GM12878 (cell line): ENCODE measurements at regions not wholly inside any gene's neighbourhood (a gene's known extent, or its start where the extent isn't known, plus 50 kb on each side); places are given as distances from the start of the nearest gene placed in this dataset.

Experiments used
- EP300 ChIP-seq, 2 experiments: fragments of 150-350 bp in 1 of 2; IDR thresholded peaks; 2 replicates each; pipeline ENCODE4 v1.6.1; 2011 to 2012; ENCODE audit warnings: low read depth in 2 of 2, low read length in 2 of 2, borderline replicate concordance in 1 of 2, improper control_type of control experiment in 1 of 2, inconsistent platforms in 1 of 2; ENCODE audit not compliant: control insufficient read depth in 1 of 2
- EZH2 ChIP-seq: IDR thresholded peaks from 2 replicates; pipeline ENCODE4 v1.6.1; 2012; ENCODE audit warnings: low read depth, mild to moderate bottlenecking, control low read depth, inconsistent platforms, low read length, borderline replicate concordance; ENCODE audit not compliant: control insufficient read depth
- NR2C2 ChIP-seq: IDR thresholded peaks from 2 replicates; pipeline ENCODE4 v1.6.1; 2011; ENCODE audit warnings: borderline replicate concordance, low read depth; ENCODE audit not compliant: control insufficient read depth, insufficient read length
- RELA ChIP-seq: fragments of 450-650 bp; IDR thresholded peaks from 2 replicates; pipeline ENCODE4 v1.8.0; 2014; ENCODE audit warnings: borderline replicate concordance; ENCODE audit not compliant: partially characterized antibody
- SMC3 ChIP-seq: IDR thresholded peaks from 2 replicates; pipeline ENCODE4 v1.6.1; 2011; ENCODE audit warnings: low read length, improper control_type of control experiment, borderline replicate concordance
- SREBF2 ChIP-seq: IDR thresholded peaks from 2 replicates; pipeline ENCODE4 v1.6.1; 2012; ENCODE audit warnings: mild to moderate bottlenecking, low read length
- TAF1 ChIP-seq: IDR thresholded peaks from 2 replicates; pipeline ENCODE4 v1.6.1; 2011; ENCODE audit warnings: mild to moderate bottlenecking, low read depth, low read length, borderline replicate concordance
- TCF7 ChIP-seq: IDR thresholded peaks from 2 replicates; pipeline ENCODE4 v1.6.1; 2014; ENCODE audit warnings: antibody characterized with exemption, borderline replicate concordance
- YY1 ChIP-seq: IDR thresholded peaks from 2 replicates; pipeline ENCODE4 v1.6.1; 2011; ENCODE audit warnings: low read depth, mild to moderate bottlenecking, low read length
- ZNF274 ChIP-seq: IDR thresholded peaks from one replicate; pipeline ENCODE4 v1.8.0; 2011; ENCODE audit not compliant: insufficient read length, insufficient read depth
- TF ChIP-seq, protein P1 (sequence below), 3 experiments: IDR thresholded peaks in 2 of 3; conservative IDR thresholded peaks in 1 of 3; 2 replicates each; pipeline ENCODE4 v1.5.1; 2011; ENCODE audit warnings: low read depth in 3 of 3, low read length in 3 of 3, mild to moderate bottlenecking in 3 of 3, control low read depth in 2 of 3, moderate library complexity in 2 of 3, inconsistent platforms in 1 of 3, mixed read lengths in 1 of 3; ENCODE audit not compliant: control insufficient read depth in 2 of 3, insufficient read depth in 1 of 3; ENCODE audit errors: extremely low read depth in 1 of 3
- TF ChIP-seq, protein P2 (sequence below): fragments of 150-350 bp; IDR thresholded peaks from 2 replicates; pipeline ENCODE4 v1.6.1; 2016; ENCODE audit warnings: low read depth, low read length
- TF ChIP-seq, protein P3 (sequence below): fragments of 450-650 bp; IDR thresholded peaks from 2 replicates; pipeline ENCODE4 v1.6.1; 2016; ENCODE audit warnings: mild to moderate bottlenecking

DNA sequence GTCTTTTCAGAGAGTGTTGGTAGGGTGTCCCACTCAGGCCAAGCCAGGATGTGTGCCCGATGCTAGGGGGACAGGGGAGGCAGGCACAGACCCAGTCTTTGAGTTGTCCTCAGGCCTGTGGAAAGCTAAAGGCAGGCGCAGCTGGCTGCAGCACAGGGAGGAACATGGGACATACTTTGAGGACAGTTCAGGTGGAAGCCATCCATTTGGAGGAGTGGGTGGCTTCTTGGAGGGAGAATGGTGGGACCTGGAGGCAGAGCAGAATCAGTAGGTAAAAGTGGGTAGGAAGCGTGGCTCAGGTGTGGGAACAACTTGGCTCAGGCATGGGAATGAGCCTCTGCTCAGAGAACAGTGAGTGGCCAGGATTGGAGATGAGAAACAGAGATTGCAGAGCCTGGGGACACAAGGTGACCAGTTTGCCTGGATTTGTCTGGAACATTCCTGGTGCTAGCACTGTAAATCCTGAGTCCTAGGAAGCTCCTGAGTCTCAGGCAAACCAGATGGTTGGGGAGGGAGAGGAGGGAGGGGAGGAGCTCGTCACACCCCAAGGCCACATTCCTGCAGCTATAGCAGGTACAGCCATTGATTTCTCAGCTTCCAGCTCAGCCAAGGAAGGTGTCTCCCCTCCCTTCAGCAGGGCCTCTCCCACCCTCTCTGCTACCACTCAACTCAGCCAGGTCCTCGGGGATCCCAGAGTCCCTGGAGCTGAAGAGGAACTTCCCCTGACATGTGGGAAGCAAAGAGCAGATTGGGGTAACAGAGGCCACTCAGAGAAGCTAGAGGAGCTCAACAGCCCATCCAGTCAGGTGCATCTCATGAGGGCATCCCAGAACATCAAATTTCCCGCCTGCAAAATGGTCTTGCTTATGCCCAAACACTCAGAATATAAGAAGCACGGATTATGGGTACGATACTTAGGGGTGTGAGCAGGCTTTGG, 65.2 kb upstream of the TINAGL1 start:
- TF ChIP-seq, protein P1, sequence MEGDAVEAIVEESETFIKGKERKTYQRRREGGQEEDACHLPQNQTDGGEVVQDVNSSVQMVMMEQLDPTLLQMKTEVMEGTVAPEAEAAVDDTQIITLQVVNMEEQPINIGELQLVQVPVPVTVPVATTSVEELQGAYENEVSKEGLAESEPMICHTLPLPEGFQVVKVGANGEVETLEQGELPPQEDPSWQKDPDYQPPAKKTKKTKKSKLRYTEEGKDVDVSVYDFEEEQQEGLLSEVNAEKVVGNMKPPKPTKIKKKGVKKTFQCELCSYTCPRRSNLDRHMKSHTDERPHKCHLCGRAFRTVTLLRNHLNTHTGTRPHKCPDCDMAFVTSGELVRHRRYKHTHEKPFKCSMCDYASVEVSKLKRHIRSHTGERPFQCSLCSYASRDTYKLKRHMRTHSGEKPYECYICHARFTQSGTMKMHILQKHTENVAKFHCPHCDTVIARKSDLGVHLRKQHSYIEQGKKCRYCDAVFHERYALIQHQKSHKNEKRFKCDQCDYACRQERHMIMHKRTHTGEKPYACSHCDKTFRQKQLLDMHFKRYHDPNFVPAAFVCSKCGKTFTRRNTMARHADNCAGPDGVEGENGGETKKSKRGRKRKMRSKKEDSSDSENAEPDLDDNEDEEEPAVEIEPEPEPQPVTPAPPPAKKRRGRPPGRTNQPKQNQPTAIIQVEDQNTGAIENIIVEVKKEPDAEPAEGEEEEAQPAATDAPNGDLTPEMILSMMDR (IDR thresholded peaks at IDR 0.05 in 2 of 3, conservative IDR thresholded peaks at IDR 0.05 in 1 of 3; ENCODE audit: control insufficient read depth in 2 of 3, extremely low read depth in 1 of 3, insufficient read depth in 1 of 3, low read depth in 3 of 3, low read length in 3 of 3) = no peak
- no peak for TF ChIP-seq TAF1
- no peak for TF ChIP-seq ZNF274
- no peak for TF ChIP-seq SMC3
- no peak for TF ChIP-seq EZH2
- no peak for TF ChIP-seq TCF7
- TF ChIP-seq YY1 = no peak
- TF ChIP-seq, protein P2, sequence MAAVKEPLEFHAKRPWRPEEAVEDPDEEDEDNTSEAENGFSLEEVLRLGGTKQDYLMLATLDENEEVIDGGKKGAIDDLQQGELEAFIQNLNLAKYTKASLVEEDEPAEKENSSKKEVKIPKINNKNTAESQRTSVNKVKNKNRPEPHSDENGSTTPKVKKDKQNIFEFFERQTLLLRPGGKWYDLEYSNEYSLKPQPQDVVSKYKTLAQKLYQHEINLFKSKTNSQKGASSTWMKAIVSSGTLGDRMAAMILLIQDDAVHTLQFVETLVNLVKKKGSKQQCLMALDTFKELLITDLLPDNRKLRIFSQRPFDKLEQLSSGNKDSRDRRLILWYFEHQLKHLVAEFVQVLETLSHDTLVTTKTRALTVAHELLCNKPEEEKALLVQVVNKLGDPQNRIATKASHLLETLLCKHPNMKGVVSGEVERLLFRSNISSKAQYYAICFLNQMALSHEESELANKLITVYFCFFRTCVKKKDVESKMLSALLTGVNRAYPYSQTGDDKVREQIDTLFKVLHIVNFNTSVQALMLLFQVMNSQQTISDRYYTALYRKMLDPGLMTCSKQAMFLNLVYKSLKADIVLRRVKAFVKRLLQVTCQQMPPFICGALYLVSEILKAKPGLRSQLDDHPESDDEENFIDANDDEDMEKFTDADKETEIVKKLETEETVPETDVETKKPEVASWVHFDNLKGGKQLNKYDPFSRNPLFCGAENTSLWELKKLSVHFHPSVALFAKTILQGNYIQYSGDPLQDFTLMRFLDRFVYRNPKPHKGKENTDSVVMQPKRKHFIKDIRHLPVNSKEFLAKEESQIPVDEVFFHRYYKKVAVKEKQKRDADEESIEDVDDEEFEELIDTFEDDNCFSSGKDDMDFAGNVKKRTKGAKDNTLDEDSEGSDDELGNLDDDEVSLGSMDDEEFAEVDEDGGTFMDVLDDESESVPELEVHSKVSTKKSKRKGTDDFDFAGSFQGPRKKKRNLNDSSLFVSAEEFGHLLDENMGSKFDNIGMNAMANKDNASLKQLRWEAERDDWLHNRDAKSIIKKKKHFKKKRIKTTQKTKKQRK = no peak
- TF ChIP-seq EP300 (IDR thresholded peaks at IDR 0.05; ENCODE audit: borderline replicate concordance in 1 of 2, control insufficient read depth in 1 of 2, low read depth in 2 of 2, low read length in 2 of 2) = no peak
- no peak for TF ChIP-seq NR2C2
- no peak for TF ChIP-seq SREBF2
- TF ChIP-seq, protein P3, sequence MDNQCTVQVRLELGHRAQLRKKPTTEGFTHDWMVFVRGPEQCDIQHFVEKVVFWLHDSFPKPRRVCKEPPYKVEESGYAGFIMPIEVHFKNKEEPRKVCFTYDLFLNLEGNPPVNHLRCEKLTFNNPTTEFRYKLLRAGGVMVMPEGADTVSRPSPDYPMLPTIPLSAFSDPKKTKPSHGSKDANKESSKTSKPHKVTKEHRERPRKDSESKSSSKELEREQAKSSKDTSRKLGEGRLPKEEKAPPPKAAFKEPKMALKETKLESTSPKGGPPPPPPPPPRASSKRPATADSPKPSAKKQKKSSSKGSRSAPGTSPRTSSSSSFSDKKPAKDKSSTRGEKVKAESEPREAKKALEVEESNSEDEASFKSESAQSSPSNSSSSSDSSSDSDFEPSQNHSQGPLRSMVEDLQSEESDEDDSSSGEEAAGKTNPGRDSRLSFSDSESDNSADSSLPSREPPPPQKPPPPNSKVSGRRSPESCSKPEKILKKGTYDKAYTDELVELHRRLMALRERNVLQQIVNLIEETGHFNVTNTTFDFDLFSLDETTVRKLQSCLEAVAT = no peak
- TF ChIP-seq RELA = no peak
